BE2C (cell line): ENCODE measurements at regions not wholly inside any gene's neighbourhood (a gene's known extent, or its start where the extent isn't known, plus 50 kb on each side); places are given as distances from the start of the nearest gene placed in this dataset.

Experiments
- DNase-seq: peaks from one replicate; pipeline ENCODE4 v3.0.0-alpha.2; 2020
- H3K27me3 ChIP-seq: fragments of 250-450 bp; sonication (Bioruptor Pico); 2 replicates; pipeline ENCODE4 v1.5.1; 2020; ENCODE audit warnings: mild to moderate bottlenecking
- H3K36me3 ChIP-seq: fragments of 250-450 bp; sonication (Bioruptor Pico); 2 replicates; pipeline ENCODE4 v1.5.1; 2020; ENCODE audit warnings: mild to moderate bottlenecking
- H3K4me1 ChIP-seq: fragments of 250-450 bp; sonication (Bioruptor Pico); 2 replicates; pipeline ENCODE4 v1.5.1; 2020
- H3K4me3 ChIP-seq: 2 replicates; pipeline ENCODE4 v1.5.1; 2011; ENCODE audit warnings: low read depth, low read length
- H3K9me3 ChIP-seq: fragments of 250-450 bp; sonication (Bioruptor Pico); 2 replicates; pipeline ENCODE4 v1.5.1; 2020
- CTCF ChIP-seq: IDR thresholded peaks from 2 replicates; pipeline ENCODE4 v1.5.1; 2012; ENCODE audit warnings: mild to moderate bottlenecking, low read depth, low read length

GRCh38 chr10:120960725-120961124, 109.6 kb downstream of the WDR11 start:
- H3K9me3 ChIP-seq = no peaks in the 10 kb centered on the region
- H3K4me3 ChIP-seq = no peak overlapping the region
- no peaks in the 10 kb centered on the region for H3K27me3 ChIP-seq
- no peaks in the 10 kb centered on the region for H3K36me3 ChIP-seq
- no peak for DNase-seq
- no peaks in the 10 kb centered on the region for H3K4me1 ChIP-seq
- TF ChIP-seq CTCF = no peak

- H3K36me3 ChIP-seq = no peaks in the 10 kb centered on the region
- no peak overlapping the region for H3K4me3 ChIP-seq
- no peaks in the 10 kb centered on the region for H3K9me3 ChIP-seq
- DNase-seq = no peak
- TF ChIP-seq CTCF = no peak
- no peaks in the 10 kb centered on the region for H3K4me1 ChIP-seq
- H3K27me3 ChIP-seq = no peaks in the 10 kb centered on the region
These were observed 110.9 kb downstream of the WDR11 start for GRCh38 chr10:120961795-120962755.

- no peak for DNase-seq
- H3K4me3 ChIP-seq = no peak overlapping the region
- no peak for TF ChIP-seq CTCF
- no peaks in the 10 kb centered on the region for H3K9me3 ChIP-seq
- H3K4me1 ChIP-seq = no peaks in the 10 kb centered on the region
- H3K27me3 ChIP-seq = no peaks in the 10 kb centered on the region
- no peaks in the 10 kb centered on the region for H3K36me3 ChIP-seq
These were observed 111.8 kb downstream of the WDR11 start for GRCh38 chr10:120962756-120963593.

- no peak for TF ChIP-seq CTCF
- Histone ChIP-seq H3K4me1 (no peaks in the 10 kb centered on the region), H3K9me3 (no peaks in the 10 kb centered on the region), H3K27me3 (no peaks in the 10 kb centered on the region), H3K36me3 (no peaks in the 10 kb centered on the region), H3K4me3 (no peak overlapping the region)
- no peak for DNase-seq
These were observed 112.5 kb downstream of the WDR11 start for GRCh38 chr10:120963594-120964220.

GRCh38 chr10:120966657-120967045, 115.5 kb downstream of the WDR11 start:
- no peaks in the 10 kb centered on the region for H3K4me1 ChIP-seq
- no peak for TF ChIP-seq CTCF
- no peaks in the 10 kb centered on the region for H3K36me3 ChIP-seq
- no peaks in the 10 kb centered on the region for H3K9me3 ChIP-seq
- H3K27me3 ChIP-seq = no peaks in the 10 kb centered on the region
- H3K4me3 ChIP-seq = no peak overlapping the region
- DNase-seq = no peak
